IPS-20b (cell line): ENCODE measurements at regions not wholly inside any gene's neighbourhood (a gene's known extent, or its start where the extent isn't known, plus 50 kb on each side); places are given as distances from the start of the nearest gene placed in this dataset.
A peak's percentile ranks its signal among the peaks of the same experiment; 100 is the strongest.

Experiments used
- H3K27ac ChIP-seq: one replicate; pipeline ENCODE4 v1.5.1; 2013; ENCODE audit warnings: low read length
- H3K27me3 ChIP-seq: 2 replicates; pipeline ENCODE4 v1.6.1; 2013; ENCODE audit warnings: mild to moderate bottlenecking, low read length, inconsistent platforms; ENCODE audit not compliant: insufficient read depth
- H3K36me3 ChIP-seq: 2 replicates; pipeline ENCODE4 v1.6.1; 2013; ENCODE audit warnings: low read depth, mild to moderate bottlenecking, inconsistent platforms, low read length, moderate library complexity; ENCODE audit not compliant: insufficient read depth
- H3K4me1 ChIP-seq: 2 replicates; pipeline ENCODE4 v1.6.1; 2013; ENCODE audit warnings: mild to moderate bottlenecking, control low read depth, inconsistent platforms, low read length, moderate library complexity; ENCODE audit not compliant: insufficient read depth
- H3K4me3 ChIP-seq: 2 replicates; pipeline ENCODE4 v1.5.1; 2013; ENCODE audit warnings: mild to moderate bottlenecking, low read length, inconsistent platforms
- H3K9ac ChIP-seq: 2 replicates; pipeline ENCODE4 v1.6.1; 2013; ENCODE audit warnings: low read depth, mild to moderate bottlenecking, inconsistent platforms, low read length, moderate library complexity
- H3K9me3 ChIP-seq: 2 replicates; pipeline ENCODE4 v1.6.1; 2013; ENCODE audit warnings: mild to moderate bottlenecking, low read depth, low read length, inconsistent platforms; ENCODE audit not compliant: insufficient read depth

DNA sequence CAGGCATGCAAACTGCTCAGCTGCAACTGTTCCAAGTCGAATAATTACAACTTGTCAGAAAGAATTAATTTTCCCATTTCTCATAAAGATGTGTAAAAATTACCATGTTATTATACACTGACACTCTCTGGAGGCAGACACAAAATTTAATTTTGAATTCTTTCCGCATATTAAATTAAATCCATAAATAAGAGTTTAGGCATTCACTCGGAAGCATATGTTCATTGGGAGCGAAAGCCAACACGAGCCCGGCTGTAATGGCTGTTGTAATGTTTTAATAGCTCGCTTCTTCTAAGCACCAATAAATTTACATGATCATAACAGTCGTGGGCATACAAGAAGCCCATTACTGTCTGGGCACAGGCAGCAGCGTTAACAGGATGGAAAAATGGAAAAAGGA is 189.6 kb upstream of the SOX5 start:
- Histone ChIP-seq H3K27ac (no peak overlapping the region), H3K36me3 (no peaks in the 10 kb centered on the region), H3K9me3 (peaks cover 6% of the 10 kb centered on the region), H3K4me3 (no peak overlapping the region), H3K27me3 (peaks cover 11% of the 10 kb centered on the region), H3K9ac (no peak overlapping the region), H3K4me1 (peaks cover 4% of the 10 kb centered on the region; the same call in 1 of the 2 replicates)

DNA sequence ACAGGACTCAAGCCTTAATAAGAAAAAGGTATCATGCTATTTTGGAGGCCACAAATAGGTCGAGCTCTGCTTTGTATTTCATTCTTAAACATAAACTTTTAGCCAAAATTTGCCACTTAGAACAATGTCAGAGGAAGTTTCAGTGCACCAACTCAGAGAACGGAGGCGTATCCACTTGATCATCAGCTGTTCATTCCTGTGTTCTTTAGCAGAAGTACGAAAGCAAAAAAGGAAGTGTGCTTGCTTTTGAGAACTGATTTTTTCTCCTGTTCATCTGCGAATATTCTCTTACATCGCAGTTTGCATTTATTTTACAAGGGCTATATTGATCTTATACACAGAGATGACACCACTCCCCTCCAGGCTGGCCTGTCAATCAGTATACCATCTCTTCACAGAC is 188.6 kb upstream of the SOX5 start:
- H3K27me3 ChIP-seq = peaks cover 12% of the 10 kb centered on the region
- no peaks in the 10 kb centered on the region for H3K36me3 ChIP-seq
- no peak overlapping the region for H3K9ac ChIP-seq
- H3K4me1 ChIP-seq = peaks cover 11% of the 10 kb centered on the region; the same call in 1 of the 2 replicates
- H3K9me3 ChIP-seq = no peaks in the 10 kb centered on the region
- H3K27ac ChIP-seq = no peak overlapping the region
- no peak overlapping the region for H3K4me3 ChIP-seq

GRCh38 chr12:24135158-24135850 is 185.8 kb upstream of the SOX5 start:
- peaks cover 16% of the 10 kb centered on the region; the same call in 1 of the 2 replicates for H3K4me1 ChIP-seq
- no peaks in the 10 kb centered on the region for H3K36me3 ChIP-seq
- H3K9ac ChIP-seq = no peak overlapping the region
- H3K27ac ChIP-seq = no peak overlapping the region
- peaks cover 33% of the 10 kb centered on the region for H3K27me3 ChIP-seq
- H3K9me3 ChIP-seq = no peaks in the 10 kb centered on the region
- no peak overlapping the region for H3K4me3 ChIP-seq

GRCh38 chr12:24134092-24134491 is 184.6 kb upstream of the SOX5 start:
- H3K9ac ChIP-seq = no peak overlapping the region
- no peak overlapping the region for H3K4me3 ChIP-seq
- peaks cover 16% of the 10 kb centered on the region; the same call in 1 of the 2 replicates for H3K4me1 ChIP-seq
- no peaks in the 10 kb centered on the region for H3K36me3 ChIP-seq
- H3K9me3 ChIP-seq = no peaks in the 10 kb centered on the region
- H3K27ac ChIP-seq = no peak overlapping the region
- H3K27me3 ChIP-seq = peaks cover 33% of the 10 kb centered on the region

GRCh38 chr12:24133384-24133783 is 183.9 kb upstream of the SOX5 start:
- Histone ChIP-seq H3K36me3 (no peaks in the 10 kb centered on the region), H3K4me3 (peak overlapping the region; percentile 42; the same call in 1 of the 2 replicates), H3K9me3 (no peaks in the 10 kb centered on the region), H3K9ac (no peak overlapping the region), H3K27me3 (peaks cover 33% of the 10 kb centered on the region), H3K27ac (no peak overlapping the region), H3K4me1 (peaks cover 16% of the 10 kb centered on the region; the same call in 1 of the 2 replicates)

DNA sequence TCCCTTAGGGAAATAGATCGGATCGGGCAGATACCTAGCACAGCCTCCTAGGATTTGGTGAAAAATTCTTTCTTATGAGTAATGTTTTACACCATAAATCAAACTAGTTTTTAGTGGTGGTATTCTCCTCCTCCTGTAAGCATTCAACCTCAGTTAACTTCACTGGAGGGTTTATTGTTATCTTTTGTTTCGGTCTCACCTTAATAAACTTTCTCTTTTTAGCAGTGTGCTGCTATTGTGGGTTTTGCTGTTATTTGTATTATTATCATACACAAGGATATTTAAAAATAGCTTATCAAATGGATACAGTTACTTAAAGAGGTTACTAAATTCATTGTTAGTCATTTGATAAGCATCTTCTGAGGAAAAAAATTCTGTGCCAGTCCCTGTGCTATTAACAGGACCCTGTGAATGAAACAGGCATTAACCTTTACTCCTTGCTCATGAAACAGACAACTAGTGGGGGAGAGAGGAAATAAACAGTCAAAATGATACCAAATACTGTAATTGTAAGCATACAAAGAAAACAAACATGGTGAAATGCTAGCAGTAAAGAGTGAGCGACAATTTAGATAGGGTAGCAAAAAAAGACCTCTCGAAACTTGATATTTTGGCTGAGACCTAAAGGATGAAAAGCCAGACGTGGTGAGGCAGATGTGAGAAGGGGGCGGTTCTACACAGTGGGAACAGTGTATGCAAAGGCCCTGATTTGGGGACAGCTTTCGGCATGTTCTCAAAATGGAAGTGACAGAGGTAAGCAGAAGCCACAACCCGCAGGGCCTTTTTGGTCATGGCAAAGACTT is 178.7 kb upstream of the SOX5 start:
- Histone ChIP-seq H3K4me1 (peaks cover 6% of the 10 kb centered on the region; the same call in 1 of the 2 replicates), H3K27me3 (peaks cover 22% of the 10 kb centered on the region), H3K9me3 (no peaks in the 10 kb centered on the region), H3K36me3 (no peaks in the 10 kb centered on the region), H3K9ac (no peak overlapping the region), H3K4me3 (no peak overlapping the region), H3K27ac (no peak overlapping the region)

DNA sequence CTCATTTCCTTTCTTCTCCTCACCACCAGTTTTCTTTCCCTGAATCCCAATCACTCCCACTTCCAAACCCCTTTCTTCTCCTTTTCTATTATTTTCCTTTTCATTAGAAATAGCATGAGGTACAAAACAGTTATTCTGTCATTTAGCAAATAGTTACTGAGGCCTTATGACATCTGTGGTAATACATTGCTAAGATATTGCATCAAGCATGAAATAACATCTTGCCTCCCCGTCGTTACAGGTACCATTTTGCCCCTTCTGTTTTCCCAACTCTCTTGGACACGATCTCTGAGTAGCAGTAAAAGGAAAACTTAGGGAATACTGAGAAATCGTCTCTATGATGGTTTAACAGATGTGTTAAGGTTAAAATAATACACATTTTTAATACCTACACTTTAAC is 175.8 kb upstream of the SOX5 start:
- no peak overlapping the region for H3K27ac ChIP-seq
- no peaks in the 10 kb centered on the region for H3K9me3 ChIP-seq
- H3K36me3 ChIP-seq = no peaks in the 10 kb centered on the region
- no peak overlapping the region for H3K4me3 ChIP-seq
- H3K4me1 ChIP-seq = no peaks in the 10 kb centered on the region
- H3K9ac ChIP-seq = no peak overlapping the region
- no peaks in the 10 kb centered on the region for H3K27me3 ChIP-seq

DNA sequence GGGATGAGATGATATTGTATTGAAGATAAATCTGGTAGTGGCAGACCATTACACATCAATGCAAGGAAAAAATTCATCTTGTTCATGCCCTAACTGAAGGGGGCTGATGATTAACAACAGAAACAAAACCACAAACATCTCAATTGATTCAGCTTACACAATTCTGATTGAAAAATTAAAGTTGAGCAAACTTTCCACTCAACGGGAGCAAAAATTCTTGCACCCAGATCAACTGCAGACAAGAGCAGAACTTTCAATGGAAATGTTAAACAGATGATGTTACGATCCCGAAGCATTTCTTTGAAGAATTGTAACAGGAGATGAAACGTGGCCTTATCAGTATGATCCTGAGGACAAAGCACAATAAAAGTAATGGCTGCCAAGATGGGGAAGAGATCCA is 172.4 kb upstream of the SOX5 start:
- Histone ChIP-seq H3K9me3 (no peaks in the 10 kb centered on the region), H3K4me1 (no peaks in the 10 kb centered on the region), H3K9ac (no peak overlapping the region), H3K27me3 (no peaks in the 10 kb centered on the region), H3K27ac (no peak overlapping the region), H3K4me3 (no peak overlapping the region), H3K36me3 (no peaks in the 10 kb centered on the region)

DNA sequence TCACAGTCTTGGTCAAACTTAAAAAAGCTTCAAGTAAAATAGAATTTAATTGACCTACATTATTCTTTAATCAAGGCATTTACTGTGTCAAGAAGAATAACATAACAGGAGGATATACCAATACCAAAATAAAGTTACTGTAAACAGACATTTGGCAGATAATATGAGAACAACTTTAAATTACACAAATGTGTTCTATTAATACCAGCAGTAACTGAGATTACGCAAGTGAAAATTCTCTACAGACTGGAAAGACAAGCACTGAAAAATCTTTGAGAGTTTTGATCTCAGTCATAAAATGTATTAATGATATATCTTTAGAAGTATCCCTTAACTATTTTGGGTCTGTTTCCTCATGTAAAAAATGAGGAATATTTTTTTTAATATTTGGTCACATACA is 169.2 kb upstream of the SOX5 start:
- Histone ChIP-seq H3K27me3 (no peaks in the 10 kb centered on the region), H3K36me3 (no peaks in the 10 kb centered on the region), H3K9me3 (no peaks in the 10 kb centered on the region), H3K9ac (no peak overlapping the region), H3K4me3 (no peak overlapping the region), H3K4me1 (peaks cover 4% of the 10 kb centered on the region; the same call in 1 of the 2 replicates), H3K27ac (no peak overlapping the region)

- Histone ChIP-seq H3K27ac (no peak overlapping the region), H3K27me3 (no peaks in the 10 kb centered on the region), H3K4me1 (peaks cover 4% of the 10 kb centered on the region; the same call in 1 of the 2 replicates), H3K9ac (no peak overlapping the region), H3K9me3 (no peaks in the 10 kb centered on the region), H3K4me3 (no peak overlapping the region), H3K36me3 (no peaks in the 10 kb centered on the region)
Measured at GRCh38 chr12:24116548-24116947, 167.1 kb upstream of the SOX5 start.

DNA sequence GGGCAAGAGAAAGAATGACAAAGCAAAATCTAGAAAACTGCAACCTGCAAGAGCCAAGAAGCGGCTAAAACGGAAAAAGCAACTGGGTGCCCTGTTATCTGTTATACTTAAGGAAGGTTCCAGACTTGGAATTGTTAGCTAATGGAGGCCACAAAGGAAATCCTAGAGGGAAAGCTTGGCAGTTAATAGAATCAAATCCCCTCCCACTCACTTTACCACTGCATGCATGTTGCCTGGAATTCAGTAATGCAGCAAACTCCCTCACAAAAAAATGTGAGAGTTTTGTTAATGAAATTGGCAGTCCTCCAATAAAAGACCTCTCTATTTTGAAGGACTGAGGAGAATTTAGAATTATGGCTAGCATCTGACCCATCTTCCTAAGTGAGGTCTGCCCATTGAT is 164.2 kb upstream of the SOX5 start:
- Histone ChIP-seq H3K4me3 (no peak overlapping the region), H3K9ac (no peak overlapping the region), H3K27me3 (no peaks in the 10 kb centered on the region), H3K27ac (no peak overlapping the region), H3K36me3 (no peaks in the 10 kb centered on the region), H3K9me3 (no peaks in the 10 kb centered on the region), H3K4me1 (peaks cover 4% of the 10 kb centered on the region; the same call in 1 of the 2 replicates)

- no peaks in the 10 kb centered on the region for H3K9me3 ChIP-seq
- peaks cover 4% of the 10 kb centered on the region; the same call in 1 of the 2 replicates for H3K4me1 ChIP-seq
- no peak overlapping the region for H3K9ac ChIP-seq
Measured at GRCh38 chr12:24111616-24112015, 162.1 kb upstream of the SOX5 start.

More at GRCh38 chr12:24111616-24112015, 162.1 kb upstream of the SOX5 start:
- Histone ChIP-seq H3K27me3 (no peaks in the 10 kb centered on the region), H3K4me3 (no peak overlapping the region), H3K36me3 (no peaks in the 10 kb centered on the region), H3K27ac (no peak overlapping the region)
